ENCODE measurements at regions not wholly inside any gene's neighbourhood (a gene's known extent, or its start where the extent isn't known, plus 50 kb on each side); places are given as distances from the start of the nearest gene placed in this dataset.

DNA sequence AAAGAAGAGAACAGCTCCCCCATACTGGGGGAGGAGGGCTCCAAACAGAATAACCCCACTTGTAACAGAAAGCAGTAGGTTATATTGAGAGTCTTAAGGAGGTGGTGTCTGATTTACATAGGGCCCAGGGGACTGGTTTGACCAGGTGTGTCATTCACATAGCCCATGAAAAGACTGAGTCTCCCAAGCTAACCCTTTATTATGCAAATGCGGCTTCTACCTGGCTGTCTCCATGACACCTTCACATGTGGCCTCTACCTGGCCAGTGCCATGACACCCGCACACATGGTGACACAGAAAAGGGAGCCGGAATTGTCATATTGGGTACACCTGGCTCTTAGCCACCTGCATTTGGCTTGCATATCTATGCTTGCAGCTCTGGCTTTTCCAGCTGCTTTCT, 1057.2 kb upstream of the PIK3C3 start:
- TF ChIP-seq, protein P1, sequence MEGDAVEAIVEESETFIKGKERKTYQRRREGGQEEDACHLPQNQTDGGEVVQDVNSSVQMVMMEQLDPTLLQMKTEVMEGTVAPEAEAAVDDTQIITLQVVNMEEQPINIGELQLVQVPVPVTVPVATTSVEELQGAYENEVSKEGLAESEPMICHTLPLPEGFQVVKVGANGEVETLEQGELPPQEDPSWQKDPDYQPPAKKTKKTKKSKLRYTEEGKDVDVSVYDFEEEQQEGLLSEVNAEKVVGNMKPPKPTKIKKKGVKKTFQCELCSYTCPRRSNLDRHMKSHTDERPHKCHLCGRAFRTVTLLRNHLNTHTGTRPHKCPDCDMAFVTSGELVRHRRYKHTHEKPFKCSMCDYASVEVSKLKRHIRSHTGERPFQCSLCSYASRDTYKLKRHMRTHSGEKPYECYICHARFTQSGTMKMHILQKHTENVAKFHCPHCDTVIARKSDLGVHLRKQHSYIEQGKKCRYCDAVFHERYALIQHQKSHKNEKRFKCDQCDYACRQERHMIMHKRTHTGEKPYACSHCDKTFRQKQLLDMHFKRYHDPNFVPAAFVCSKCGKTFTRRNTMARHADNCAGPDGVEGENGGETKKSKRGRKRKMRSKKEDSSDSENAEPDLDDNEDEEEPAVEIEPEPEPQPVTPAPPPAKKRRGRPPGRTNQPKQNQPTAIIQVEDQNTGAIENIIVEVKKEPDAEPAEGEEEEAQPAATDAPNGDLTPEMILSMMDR (conservative IDR thresholded peaks at IDR 0.05; ENCODE audit: low read depth, low read length), result no peak
- TF ChIP-seq EZH2 (IDR thresholded peaks at IDR 0.05; ENCODE audit: low read length, unreplicated experiment), result no peak
